Spinal cord (tissue), 10 donors: ENCODE measurements at regions not wholly inside any gene's neighbourhood (a gene's known extent, or its start where the extent isn't known, plus 50 kb on each side); places are given as distances from the start of the nearest gene placed in this dataset. TPM values are rescaled to one million over a fixed set of nuclear protein-coding genes. Genes with fewer than 3 reads are reported as not detected.
A peak's percentile ranks its signal among the peaks of the same experiment; 100 is the strongest.
"Not testable (repeated sequence)": the region's sequence is repeated elsewhere in the genome, so short reads cannot be mapped to it uniquely, and the experiment has no call there.

Experiments
- DNase-seq, 6 donors: peaks; one replicate each; pipeline versions ENCODE4 v3.0.0 to v3.0.0-alpha.2; 2013 to 2015; ENCODE audit warnings: low spot score in 6 of 6, low read depth in 4 of 6
- H3K27ac ChIP-seq: one replicate; pipeline ENCODE4 v1.5.1; 2013; ENCODE audit warnings: low read depth, low read length, control low read depth
- H3K27me3 ChIP-seq: one replicate; pipeline ENCODE4 v1.6.1; 2013; ENCODE audit warnings: low read length; ENCODE audit not compliant: control insufficient read depth, insufficient read depth
- H3K36me3 ChIP-seq: one replicate; pipeline ENCODE4 v1.6.1; 2013; ENCODE audit warnings: low read length; ENCODE audit not compliant: control insufficient read depth, insufficient read depth
- H3K4me1 ChIP-seq: one replicate; pipeline ENCODE4 v1.6.1; 2013; ENCODE audit warnings: low read length; ENCODE audit not compliant: control insufficient read depth, insufficient read depth
- H3K4me3 ChIP-seq: one replicate; pipeline ENCODE4 v1.5.1; 2013; ENCODE audit warnings: low read depth, low read length, control low read depth
- H3K9me3 ChIP-seq: one replicate; pipeline ENCODE4 v1.6.1; 2013; ENCODE audit warnings: low read length; ENCODE audit not compliant: control insufficient read depth, insufficient read depth
- WGBS: methylation state at CpG from one replicate; pipeline ENCODE4 v1.1.5; 2013; ENCODE audit warnings: missing lambda C conversion rate; ENCODE audit not compliant: insufficient coverage; 5-methylcytosine and 5-hydroxymethylcytosine counted together
- small RNA-seq: library from RNA; depleted of rRNA; stranded (forward); fragments of <200 nt; gene quantifications from one replicate; pipeline ENCODE3, GENCODE V24; 2014; ENCODE audit warnings: low replicate concordance
- donor health status: healthy.

GRCh38 chr22:16911340-16911739, 86.1 kb upstream of the XKR3 start:
- no CpG with 5 or more reads among the region's 2 CpGs for WGBS
- H3K4me3 ChIP-seq, H3K27me3 ChIP-seq, H3K9me3 ChIP-seq, H3K4me1 ChIP-seq, DNase-seq, H3K36me3 ChIP-seq, H3K27ac ChIP-seq: not testable (repeated sequence)

DNA sequence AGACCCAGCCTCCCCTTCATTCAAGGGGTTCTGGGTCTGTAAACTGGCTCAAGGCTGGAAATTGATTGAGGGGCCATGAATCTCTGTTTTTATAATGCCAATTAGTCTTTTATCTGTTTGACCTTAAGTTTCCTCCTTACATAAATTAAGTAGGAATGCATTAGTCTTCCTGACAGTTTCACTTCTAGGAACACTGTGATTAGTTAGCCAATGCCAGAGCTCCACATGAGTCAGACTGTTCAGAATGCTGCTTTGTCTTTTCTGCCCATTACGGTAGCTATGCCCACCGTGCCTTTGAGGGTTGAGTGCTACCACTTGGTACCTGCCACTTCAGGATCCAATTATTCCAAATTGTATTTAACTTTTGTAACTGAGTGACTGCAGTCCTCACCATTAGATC, 76.8 kb upstream of the XKR3 start:
- H3K27ac ChIP-seq, H3K4me1 ChIP-seq, H3K27me3 ChIP-seq, H3K36me3 ChIP-seq, H3K4me3 ChIP-seq, H3K9me3 ChIP-seq, DNase-seq: not testable (repeated sequence)
- 71% methylated on average over 2 of the region's 2 CpGs for WGBS

DNA sequence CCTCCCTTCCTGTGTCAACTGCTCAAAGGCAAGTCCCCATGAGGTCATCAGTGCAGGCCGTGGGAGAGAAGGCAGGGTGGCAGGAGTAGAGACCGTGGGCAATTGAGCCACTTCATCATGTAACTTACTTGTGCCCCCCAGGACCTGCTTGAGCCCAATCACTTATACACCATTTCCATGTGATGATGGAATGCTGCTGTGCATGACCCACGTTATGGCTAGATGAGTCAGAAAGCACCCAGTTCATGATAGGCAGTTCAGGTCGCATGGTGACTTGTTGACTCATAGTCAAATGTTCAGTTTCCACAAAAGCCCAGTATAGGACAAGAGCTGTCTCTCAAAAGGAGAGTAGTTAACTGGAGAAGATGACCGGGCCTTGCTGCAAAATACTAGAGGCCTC, 76.4 kb upstream of the XKR3 start:
- DNase-seq, H3K36me3 ChIP-seq, H3K4me3 ChIP-seq, H3K27me3 ChIP-seq, H3K9me3 ChIP-seq, H3K27ac ChIP-seq, H3K4me1 ChIP-seq: not testable (repeated sequence)
- WGBS = no CpG with 5 or more reads among the region's 5 CpGs

GRCh38 chr22:16899358-16899757, 74.1 kb upstream of the XKR3 start:
- H3K27ac ChIP-seq, H3K9me3 ChIP-seq, H3K36me3 ChIP-seq, H3K27me3 ChIP-seq, DNase-seq, H3K4me3 ChIP-seq, H3K4me1 ChIP-seq: not testable (repeated sequence)
- no CpG with 5 or more reads among the region's 2 CpGs for WGBS

GRCh38 chr22:16897365-16897764, 72.2 kb upstream of the XKR3 start:
- not testable (repeated sequence) for H3K27ac ChIP-seq, H3K27me3 ChIP-seq, H3K9me3 ChIP-seq, H3K36me3 ChIP-seq, DNase-seq, H3K4me1 ChIP-seq, H3K4me3 ChIP-seq
- no CpG with 5 or more reads among the region's 2 CpGs for WGBS

DNA sequence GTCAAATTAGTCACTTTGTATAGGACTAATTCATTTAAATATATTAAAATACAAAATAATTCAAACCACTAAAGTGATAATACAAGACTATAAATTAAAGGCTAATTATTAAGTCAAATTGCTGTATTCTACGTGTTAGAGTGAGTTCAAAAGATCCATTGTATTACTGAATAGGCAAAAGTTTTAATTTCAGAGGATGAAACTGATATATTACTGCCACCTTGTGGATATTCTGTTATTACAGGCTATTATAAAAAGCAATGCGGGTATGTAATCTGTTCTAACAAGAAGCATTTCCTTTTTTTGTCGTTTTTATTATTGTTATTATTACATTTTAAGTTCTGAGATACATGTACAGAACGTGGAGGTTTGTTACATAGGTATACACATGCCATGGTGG, 66.7 kb upstream of the XKR3 start:
- not testable (repeated sequence) for H3K27me3 ChIP-seq, H3K4me1 ChIP-seq, H3K36me3 ChIP-seq, H3K27ac ChIP-seq, DNase-seq, H3K9me3 ChIP-seq, H3K4me3 ChIP-seq
- WGBS = no CpG with 5 or more reads among the region's 4 CpGs

DNA sequence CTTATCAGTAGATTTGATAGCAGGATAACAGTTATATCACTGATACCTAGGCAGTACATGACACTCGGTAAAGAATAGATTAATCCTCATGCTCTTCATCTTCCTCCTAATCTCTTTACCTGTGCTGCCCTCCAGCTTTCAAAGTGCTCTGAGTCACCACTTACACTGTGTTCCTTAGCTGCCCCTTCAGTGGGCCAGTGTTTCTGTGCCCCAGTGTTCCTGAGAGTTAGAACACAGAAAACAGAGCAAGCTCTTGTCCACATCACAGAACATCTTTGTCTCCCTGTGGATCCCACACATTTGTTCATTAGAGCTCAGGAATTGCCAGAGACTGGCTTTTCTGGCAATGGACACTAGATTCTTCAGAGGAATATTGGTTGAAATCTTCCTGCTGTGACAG, 51.1 kb upstream of the XKR3 start:
- not testable (repeated sequence) for H3K4me1 ChIP-seq, H3K4me3 ChIP-seq, H3K27ac ChIP-seq, H3K36me3 ChIP-seq, H3K9me3 ChIP-seq, H3K27me3 ChIP-seq
- peak in 1 of 6 donors; percentile 1 for DNase-seq
- WGBS = no CpG with 5 or more reads among the region's 1 CpG

Small RNA genes in the stretch of these regions (small RNA-seq; reads per million reads assigned to genes)
- not detected for gene AC006548.1
- not detected for gene MTND1P17
